ENCODE measurements at regions not wholly inside any gene's neighbourhood (a gene's known extent, or its start where the extent isn't known, plus 50 kb on each side); places are given as distances from the start of the nearest gene placed in this dataset.

DNA sequence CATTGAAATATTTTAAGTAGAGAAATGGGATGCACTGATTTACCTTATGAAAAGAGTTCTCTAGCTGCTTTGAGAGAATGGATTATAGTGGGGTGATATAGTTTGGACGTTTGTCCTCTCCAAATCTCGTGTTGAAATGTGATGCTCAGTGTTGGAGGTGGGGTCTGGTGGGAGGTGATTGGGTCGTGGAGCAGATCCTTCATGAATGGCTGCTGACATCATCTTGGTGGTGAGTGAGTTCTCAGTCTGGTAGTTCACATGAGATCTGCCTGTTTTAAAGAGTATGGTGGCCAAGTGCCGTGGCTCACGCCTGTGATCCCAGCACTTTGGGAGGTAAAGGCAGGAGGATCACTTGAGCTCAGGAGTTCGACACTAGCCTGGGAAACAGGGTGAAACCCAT lies 58.7 kb upstream of the SH3RF3 start:
- no peak for DNase-seq

- DNase-seq, result no peak
Observed at GRCh38 chr2:109069331-109070194, 59.4 kb upstream of the SH3RF3 start.

- no peak for DNase-seq
Observed at GRCh38 chr2:109068811-109069210, 60.2 kb upstream of the SH3RF3 start.

GRCh38 chr2:109067631-109068125 lies 61.3 kb upstream of the SH3RF3 start:
- DNase-seq, result no peak

- no peak for DNase-seq
Observed at GRCh38 chr2:109066917-109067597, 61.9 kb upstream of the SH3RF3 start.

DNA sequence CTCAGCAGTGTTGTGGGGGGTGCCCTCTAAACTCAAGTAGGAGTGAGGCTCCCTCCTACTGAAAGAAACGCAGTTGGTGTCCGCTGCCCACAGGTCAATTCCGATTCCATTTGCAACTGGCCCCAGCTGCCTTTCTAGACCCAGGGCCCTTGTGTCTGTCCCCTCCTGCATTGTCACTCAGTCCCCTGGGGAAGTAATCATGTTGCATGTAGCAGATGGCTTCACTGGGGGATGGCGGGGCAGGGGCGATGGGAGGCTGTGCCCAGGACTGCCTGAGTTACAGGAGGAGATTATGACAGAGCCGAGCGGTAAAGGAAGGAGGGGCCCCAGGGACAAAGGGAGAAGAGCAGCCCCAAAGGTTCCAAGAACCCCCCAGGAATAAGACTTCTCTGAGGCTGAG lies 62.5 kb upstream of the SH3RF3 start:
- no peak for DNase-seq

DNA sequence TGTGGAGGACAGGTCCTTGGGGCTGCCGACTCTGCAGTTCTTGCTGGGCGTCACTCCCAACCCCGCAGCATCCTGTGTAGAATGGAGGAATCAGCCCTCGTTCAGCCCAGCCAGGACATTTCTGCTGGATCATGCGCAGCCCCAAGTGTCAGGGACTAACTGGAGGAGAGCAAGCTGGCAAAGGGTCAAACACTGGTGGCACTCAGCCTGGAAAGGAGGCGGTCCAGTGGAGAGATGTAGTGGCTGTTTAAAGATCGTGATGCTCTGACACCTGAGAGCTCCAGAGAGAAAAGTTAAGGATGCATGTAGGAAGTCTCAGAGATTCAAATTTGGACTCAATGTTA lies 63.6 kb upstream of the SH3RF3 start:
- DNase-seq, result no peak

DNA sequence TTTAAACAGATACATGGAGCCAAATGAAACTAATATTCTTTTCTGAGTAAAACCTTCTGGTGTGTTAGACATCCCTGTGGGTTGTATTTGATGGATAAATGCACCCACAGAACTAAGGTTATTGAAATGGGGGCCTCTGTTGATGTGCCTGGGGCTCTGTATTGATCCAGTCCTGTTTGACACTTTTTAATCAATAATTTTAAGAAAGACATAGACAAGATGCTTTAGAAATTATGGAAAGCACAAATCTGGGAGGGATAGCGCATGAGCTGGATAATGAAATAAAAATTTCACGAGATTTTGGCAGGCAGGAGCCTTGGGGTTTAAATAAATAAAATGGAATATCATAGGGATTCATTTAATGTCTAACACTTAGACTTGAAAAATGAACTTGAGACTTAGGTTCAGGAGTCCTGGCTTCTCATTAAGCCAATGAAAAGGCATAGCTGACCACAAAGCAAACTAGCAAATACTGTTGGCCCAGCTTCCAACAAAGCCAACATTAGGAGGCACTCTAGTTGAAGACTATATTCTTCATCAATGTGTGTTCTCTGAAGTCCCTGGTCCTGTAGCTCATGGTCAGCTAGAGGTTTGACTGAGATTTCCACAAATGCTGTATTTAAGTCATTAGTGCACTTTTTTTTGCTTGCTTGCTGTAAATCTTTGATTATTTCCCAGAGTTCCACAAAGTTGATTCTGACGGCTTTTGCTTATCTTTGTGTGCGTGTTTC lies 64.2 kb upstream of the SH3RF3 start:
- DNase-seq, result no peak

- DNase-seq, result peak; percentile 37
Observed at GRCh38 chr2:109062859-109063700, 65.9 kb upstream of the SH3RF3 start.

DNA sequence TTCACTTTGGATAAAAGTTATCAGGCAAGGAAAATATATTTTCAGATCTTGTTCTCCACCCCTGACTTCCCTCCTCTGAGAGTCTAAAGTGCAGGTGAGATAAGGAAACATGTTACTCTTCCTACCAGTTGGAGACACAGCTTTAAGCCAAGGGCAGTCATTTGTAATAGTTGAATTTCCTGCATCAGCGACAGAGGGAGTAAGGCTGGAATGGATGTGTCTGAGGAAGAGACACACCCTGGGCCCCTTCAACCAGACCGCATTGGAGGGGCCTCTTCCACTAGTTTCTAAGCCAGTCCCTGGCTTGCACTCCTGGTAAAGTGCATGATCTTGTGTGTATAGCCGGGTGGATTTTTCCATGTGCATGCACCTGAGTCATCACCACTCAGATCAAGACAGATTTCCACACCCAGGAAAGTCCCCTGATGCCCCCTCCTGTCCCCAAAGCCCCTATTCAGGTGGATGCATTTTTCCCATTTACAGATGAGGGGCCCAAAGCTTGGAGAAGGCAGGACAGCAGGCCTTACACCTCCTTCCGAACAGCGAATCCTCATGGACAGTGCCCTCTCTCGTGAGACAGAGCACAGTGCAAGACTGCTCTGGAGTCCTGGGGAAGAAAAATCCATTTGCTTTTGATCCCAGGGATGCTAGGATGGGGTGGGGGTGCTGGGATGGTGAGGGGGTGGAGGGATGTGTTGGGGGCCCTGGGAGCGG lies 66.7 kb upstream of the SH3RF3 start:
- DNase-seq, result no peak

- no peak for DNase-seq
Observed at GRCh38 chr2:109061736-109062135, 67.3 kb upstream of the SH3RF3 start.

DNA sequence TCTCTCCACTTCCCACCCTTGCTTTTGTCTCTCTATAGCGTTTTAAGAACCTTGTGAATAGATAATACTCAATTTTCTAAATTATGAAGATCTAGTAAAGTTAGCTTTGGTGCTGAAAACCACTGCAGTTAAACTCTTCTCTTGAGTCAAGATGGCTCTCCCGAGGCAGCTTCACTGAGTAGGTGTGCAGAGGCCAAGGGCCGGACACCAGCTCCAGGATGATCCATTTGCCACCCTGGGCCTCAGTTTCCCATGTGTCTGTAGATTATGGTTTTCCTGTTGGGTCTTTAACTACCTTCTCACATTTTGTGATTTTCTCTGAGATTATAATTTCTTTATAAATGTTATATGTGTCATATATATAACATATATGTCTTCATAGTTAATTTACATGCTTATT lies 68.5 kb upstream of the SH3RF3 start:
- no peak for DNase-seq

DNA sequence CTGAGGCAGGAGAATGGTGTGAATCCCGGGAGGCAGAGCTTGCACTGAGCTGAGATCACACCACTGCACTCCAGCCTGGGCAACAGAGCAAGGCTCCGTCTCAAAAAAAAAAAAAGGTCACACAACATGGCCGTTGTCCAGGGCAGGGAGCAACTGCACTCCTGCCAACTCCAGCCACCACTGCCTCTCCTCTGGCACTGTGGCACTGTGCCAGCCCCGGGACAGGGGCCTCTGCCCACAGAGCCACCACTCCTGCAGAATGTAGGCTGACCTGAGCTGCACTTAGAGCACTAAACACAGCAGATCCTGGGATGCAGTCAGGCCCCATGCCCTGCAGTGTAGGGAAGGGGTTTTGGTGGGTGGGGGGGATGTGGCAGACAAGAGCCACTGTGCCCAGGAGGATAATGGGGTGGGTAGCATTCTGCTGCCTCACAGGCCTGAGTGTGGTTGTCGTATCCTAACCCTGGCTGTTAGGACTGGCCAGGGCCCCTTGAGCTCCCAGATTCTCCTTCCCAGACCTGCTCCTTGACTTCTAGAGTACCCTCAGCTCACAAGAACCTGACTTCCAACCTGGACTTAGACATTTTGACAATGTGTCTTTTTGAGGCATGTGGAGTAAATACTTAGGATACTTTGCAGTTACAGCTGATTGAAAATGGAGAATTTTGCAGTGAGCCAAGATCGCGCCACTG lies 69.4 kb upstream of the SH3RF3 start:
- no peak for DNase-seq

- DNase-seq, result no peak
Observed at GRCh38 chr2:109058802-109059201, 69.8 kb upstream of the EDAR start.

- no peak for DNase-seq
Observed at GRCh38 chr2:109058191-109058632, 69.2 kb upstream of the EDAR start.

- DNase-seq, result no peak
Observed at GRCh38 chr2:109057686-109058085, 68.7 kb upstream of the EDAR start.

DNA sequence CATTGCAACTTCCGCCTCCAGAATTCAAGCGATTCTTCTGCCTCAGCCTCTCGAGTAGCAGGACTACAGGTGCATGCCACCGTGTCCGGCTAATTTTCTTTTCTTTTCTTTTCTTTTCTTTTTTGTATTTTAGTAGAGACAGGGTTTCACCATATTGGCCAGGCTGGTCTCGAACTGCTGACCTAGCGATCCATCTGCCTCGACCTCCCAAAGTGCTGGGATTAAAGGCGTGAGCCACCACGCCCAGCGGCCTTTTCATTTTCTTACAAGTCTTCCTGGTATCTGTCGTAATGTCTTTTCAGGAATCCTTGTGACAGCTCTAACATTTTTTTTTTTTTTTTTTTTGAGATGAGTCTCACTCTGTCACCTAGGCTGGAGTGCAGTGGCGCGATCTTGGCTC lies 66.4 kb upstream of the EDAR start:
- DNase-seq, result no peak

DNA sequence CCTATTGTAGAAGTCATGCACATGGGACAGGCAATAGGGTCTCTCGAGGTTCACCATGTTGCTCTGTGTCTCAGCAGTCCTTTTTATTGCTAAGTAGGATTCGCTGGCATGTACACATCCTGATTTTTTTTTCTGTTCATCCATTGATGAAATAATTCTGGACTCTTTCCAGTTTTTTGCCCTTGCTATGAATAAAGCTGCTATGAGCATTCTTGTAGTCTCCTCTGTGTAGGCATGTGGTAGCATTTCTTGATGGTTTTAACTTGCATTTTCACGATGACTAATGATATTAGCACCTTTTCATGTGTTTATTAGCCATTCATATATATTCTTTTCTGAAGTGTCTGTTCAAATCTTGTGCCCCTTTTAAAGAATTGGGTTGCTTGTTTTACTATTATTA lies 65.8 kb upstream of the EDAR start:
- no peak for DNase-seq

DNA sequence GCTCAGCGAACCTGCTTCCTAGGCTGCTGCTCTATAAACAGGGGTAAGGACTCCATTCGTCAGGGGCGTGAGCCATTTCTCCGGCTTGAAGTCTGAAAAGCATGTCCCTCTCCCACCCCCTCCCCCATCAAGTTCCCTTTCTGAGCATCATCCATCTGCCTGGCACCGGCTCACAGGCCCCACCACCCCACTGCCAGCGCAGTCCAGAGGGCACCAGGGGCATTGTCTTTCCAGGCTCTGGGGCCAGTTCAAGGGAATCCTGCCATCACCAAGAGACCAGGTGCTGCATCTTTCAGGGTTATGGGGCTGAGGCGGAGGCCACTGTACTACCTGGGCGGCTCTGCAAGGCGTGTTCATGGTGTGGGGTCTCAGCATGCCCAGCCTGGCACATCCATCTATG lies 64.7 kb upstream of the EDAR start:
- no peak for DNase-seq

- no peak for DNase-seq
Observed at GRCh38 chr2:109052922-109053321, 63.9 kb upstream of the EDAR start.

DNA sequence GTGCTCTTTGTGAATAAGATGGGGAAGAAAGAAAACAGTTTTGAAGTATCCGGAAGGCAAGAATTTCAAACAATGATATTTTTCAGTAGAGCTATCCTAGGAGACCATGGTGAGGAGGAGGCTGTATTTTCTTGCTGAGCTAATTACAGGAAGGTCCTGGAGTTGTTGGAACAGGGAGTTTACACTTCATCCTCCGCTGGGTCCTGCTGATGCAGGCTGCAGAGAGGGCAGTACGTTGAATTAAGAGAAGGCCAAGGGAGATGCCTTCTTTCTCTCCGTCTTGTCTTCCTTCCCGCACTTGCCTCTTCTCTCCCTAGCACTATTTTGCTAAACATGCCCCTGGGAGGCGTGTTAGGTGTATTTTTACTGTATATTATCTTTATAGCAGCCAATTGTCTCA lies 60.0 kb upstream of the EDAR start:
- DNase-seq, result no peak
